H9 (cell line): ENCODE measurements at regions not wholly inside any gene's neighbourhood (a gene's known extent, or its start where the extent isn't known, plus 50 kb on each side); places are given as distances from the start of the nearest gene placed in this dataset.

ENCODE experiments used
- DNase-seq: peaks from one replicate; pipeline ENCODE4 v3.0.0-alpha.2; 2017
- H2AFZ ChIP-seq: one replicate; pipeline ENCODE4 v1.6.1; 2013; ENCODE audit warnings: mild to moderate bottlenecking, low read length, control low read depth, moderate library complexity
- H2AK5ac ChIP-seq: 2 replicates; pipeline ENCODE4 v1.6.1; 2013; ENCODE audit warnings: low read length, control low read depth, mixed read lengths; ENCODE audit not compliant: insufficient read length
- H2BK120ac ChIP-seq: one replicate; pipeline ENCODE4 v1.6.1; 2013; ENCODE audit warnings: low read depth, mild to moderate bottlenecking, low read length, control low read depth, inconsistent platforms; ENCODE audit not compliant: poor library complexity, severe bottlenecking
- H2BK12ac ChIP-seq: 2 replicates; pipeline ENCODE4 v1.6.1; 2013; ENCODE audit warnings: low read length, control low read depth, mixed read lengths, low read depth; ENCODE audit not compliant: insufficient read length
- H2BK15ac ChIP-seq: 2 replicates; pipeline ENCODE4 v1.6.1; 2013; ENCODE audit warnings: low read depth, low read length, control low read depth
- H2BK20ac ChIP-seq: one replicate; pipeline ENCODE4 v1.6.1; 2013; ENCODE audit warnings: low read depth, mild to moderate bottlenecking, low read length, control low read depth, inconsistent platforms; ENCODE audit not compliant: poor library complexity, severe bottlenecking
- H2BK5ac ChIP-seq: 2 replicates; pipeline ENCODE4 v1.6.1; 2013; ENCODE audit warnings: low read length, control low read depth, mixed read lengths; ENCODE audit not compliant: insufficient read length
- H3K14ac ChIP-seq: 2 replicates; pipeline ENCODE4 v1.6.1; 2013; ENCODE audit warnings: low read length, control low read depth; ENCODE audit not compliant: insufficient read depth
- H3K18ac ChIP-seq: 2 replicates; pipeline ENCODE4 v1.6.1; 2013; ENCODE audit warnings: low read depth, mild to moderate bottlenecking, mixed read lengths, low read length, control low read depth; ENCODE audit not compliant: insufficient read length
- H3K23ac ChIP-seq: 2 replicates; pipeline ENCODE4 v1.6.1; 2013; ENCODE audit warnings: low read length, control low read depth, mixed read lengths, low read depth; ENCODE audit not compliant: insufficient read length
- H3K23me2 ChIP-seq: 2 replicates; pipeline ENCODE4 v1.6.1; 2013; ENCODE audit warnings: low read depth, mild to moderate bottlenecking, mixed read lengths, low read length, control low read depth; ENCODE audit not compliant: insufficient read length, poor library complexity, severe bottlenecking
- H3K27ac ChIP-seq: 2 replicates; pipeline ENCODE4 v1.5.1; 2013; ENCODE audit warnings: low read length, control low read depth, mixed read lengths, low read depth; ENCODE audit not compliant: insufficient read length
- H3K27me3 ChIP-seq: 2 replicates; pipeline ENCODE4 v1.6.1; 2013; ENCODE audit warnings: low read length, control low read depth, inconsistent platforms; ENCODE audit not compliant: insufficient read depth
- H3K4ac ChIP-seq: 2 replicates; pipeline ENCODE4 v1.6.1; 2013; ENCODE audit warnings: low read depth, mild to moderate bottlenecking, control low read depth, inconsistent platforms, low read length, moderate library complexity
- H3K4me1 ChIP-seq: 2 replicates; pipeline ENCODE4 v1.6.1; 2013; ENCODE audit warnings: low read length, control low read depth, inconsistent platforms; ENCODE audit not compliant: insufficient read depth
- H3K4me2 ChIP-seq: 2 replicates; pipeline ENCODE4 v1.6.1; 2013; ENCODE audit warnings: low read length, control low read depth, mixed read lengths; ENCODE audit not compliant: insufficient read length, insufficient read depth
- H3K56ac ChIP-seq: 2 replicates; pipeline ENCODE4 v1.6.1; 2013; ENCODE audit warnings: low read depth, mild to moderate bottlenecking, mixed read lengths, low read length, control low read depth; ENCODE audit not compliant: insufficient read length
- H3K79me1 ChIP-seq: 2 replicates; pipeline ENCODE4 v1.6.1; 2013; ENCODE audit warnings: low read depth, mild to moderate bottlenecking, moderate library complexity, low read length, control low read depth, inconsistent platforms; ENCODE audit not compliant: insufficient read depth, poor library complexity, severe bottlenecking
- H3K79me2 ChIP-seq: 2 replicates; pipeline ENCODE4 v1.6.1; 2013; ENCODE audit warnings: low read length, control low read depth, inconsistent platforms; ENCODE audit not compliant: insufficient read depth
- H3K9ac ChIP-seq: 2 replicates; pipeline ENCODE4 v1.6.1; 2013; ENCODE audit warnings: low read length, control low read depth, mixed read lengths; ENCODE audit not compliant: insufficient read length; ENCODE audit errors: extremely low read depth
- H3K9me3 ChIP-seq: one replicate; pipeline ENCODE4 v1.6.1; 2013; ENCODE audit warnings: low read depth, low read length, inconsistent platforms; ENCODE audit not compliant: control insufficient read depth
- H3T11ph ChIP-seq: one replicate; pipeline ENCODE4 v1.6.1; 2013; ENCODE audit warnings: mild to moderate bottlenecking, low read length, control low read depth, inconsistent platforms
- H4K20me1 ChIP-seq: one replicate; pipeline ENCODE4 v1.6.1; 2013; ENCODE audit not compliant: control insufficient read depth, insufficient read length, insufficient read depth
- H4K5ac ChIP-seq: 2 replicates; pipeline ENCODE4 v1.6.1; 2013; ENCODE audit warnings: low read depth, mild to moderate bottlenecking, mixed read lengths, low read length, control low read depth; ENCODE audit not compliant: insufficient read length
- H4K8ac ChIP-seq: replicated peaks from 2 replicates; pipeline ENCODE4 v1.6.1; 2013; ENCODE audit warnings: low read length, control low read depth, mixed read lengths, low read depth; ENCODE audit not compliant: insufficient read length
- H4K91ac ChIP-seq: 2 replicates; pipeline ENCODE4 v1.6.1; 2013; ENCODE audit warnings: low read depth, mild to moderate bottlenecking, moderate library complexity, mixed read lengths, low read length, control low read depth; ENCODE audit not compliant: insufficient read length
- H3K27ac Mint-ChIP-seq, 3 experiments: 2 replicates in 2 of 3; 3 replicates in 1 of 3; pipeline ENCODE4 v1.8.0; 2020 to 2021; ENCODE audit warnings: mixed read lengths in 3 of 3, mild to moderate bottlenecking in 1 of 3, moderate library complexity in 1 of 3
- H3K27me3 Mint-ChIP-seq: 2 replicates; pipeline ENCODE4 v1.8.0; 2021; ENCODE audit warnings: low read depth, mild to moderate bottlenecking, moderate library complexity, mixed read lengths
- H3K36me3 Mint-ChIP-seq, 3 experiments: 2 replicates in 2 of 3; 3 replicates in 1 of 3; pipeline ENCODE4 v1.8.0; 2020 to 2021; ENCODE audit warnings: low read depth in 3 of 3, mixed read lengths in 3 of 3; ENCODE audit not compliant: insufficient read depth in 1 of 3
- H3K4me1 Mint-ChIP-seq, 2 experiments: 2 replicates each; pipeline ENCODE4 v1.8.0; 2020; ENCODE audit warnings: mixed read lengths in 2 of 2
- H3K4me3 Mint-ChIP-seq, 2 experiments: 2 replicates in 1 of 2; 3 replicates in 1 of 2; pipeline ENCODE4 v1.8.0; 2020 to 2021; ENCODE audit warnings: mild to moderate bottlenecking in 2 of 2, mixed read lengths in 2 of 2, moderate library complexity in 1 of 2
- H3K9me3 Mint-ChIP-seq, 2 experiments: 2 replicates in 1 of 2; 3 replicates in 1 of 2; pipeline ENCODE4 v1.8.0; 2020; ENCODE audit warnings: mild to moderate bottlenecking in 2 of 2, mixed read lengths in 2 of 2, moderate library complexity in 1 of 2
- CTCF ChIP-seq: fragments of 200-600 bp; sonication (generic); conservative IDR thresholded peaks from 3 replicates; pipeline ENCODE4 v1.8.0; 2021; ENCODE audit warnings: antibody characterized with exemption, mild to moderate bottlenecking
- WGBS: extraction: QIAGEN DNeasy Blood & Tissue Kit; methylation state at CpG from one replicate; pipeline ENCODE4 v1.1.7; 2013; ENCODE audit warnings: missing lambda C conversion rate, low lambda C conversion rate, mixed read lengths; ENCODE audit not compliant: insufficient read length; ENCODE audit errors: extremely low coverage; 5-methylcytosine and 5-hydroxymethylcytosine counted together

GRCh38 chr14:66249544-66249943 lies 236.6 kb upstream of the CCDC196 start:
- H2BK12ac ChIP-seq, result no peak overlapping the region
- H3K9ac ChIP-seq, result no peak overlapping the region
- H3K23ac ChIP-seq, result no peak overlapping the region
- no peak overlapping the region for H3K56ac ChIP-seq
- H3K18ac ChIP-seq, result no peak overlapping the region
- H3K27me3 ChIP-seq, result no peaks in the 10 kb centered on the region
- H4K5ac ChIP-seq, result no peak overlapping the region
- H3K4me3 Mint-ChIP-seq, result no peak overlapping the region
- no peak overlapping the region for H3T11ph ChIP-seq
- H2BK15ac ChIP-seq, result no peak overlapping the region
- no peak overlapping the region for H2AK5ac ChIP-seq
- H3K27ac Mint-ChIP-seq, result no peak overlapping the region
- H2BK20ac ChIP-seq, result no peak overlapping the region
- no peak overlapping the region for H2AFZ ChIP-seq
- H3K36me3 Mint-ChIP-seq, result no peaks in the 10 kb centered on the region
- no peak overlapping the region for H2BK5ac ChIP-seq
- no peak overlapping the region for H3K14ac ChIP-seq
- H4K91ac ChIP-seq, result no peak overlapping the region
- peaks cover 4% of the 10 kb centered on the region; the same call in 1 of the 2 replicates for H3K4me1 ChIP-seq
- H3K79me1 ChIP-seq, result no peaks in the 10 kb centered on the region
- peaks cover 16 to 17% of the 10 kb centered on the region in 2 experiments for H3K4me1 Mint-ChIP-seq
- no peaks in the 10 kb centered on the region for H3K79me2 ChIP-seq
- no peak for TF ChIP-seq CTCF
- WGBS, result no CpG with 5 or more reads among the region's 3 CpGs
- DNase-seq, result no peak
- H3K4me2 ChIP-seq, result no peak overlapping the region
- no peaks in the 10 kb centered on the region for H3K23me2 ChIP-seq
- H4K20me1 ChIP-seq, result no peaks in the 10 kb centered on the region
- no peak overlapping the region for H3K4ac ChIP-seq
- no peak overlapping the region for H4K8ac ChIP-seq
- no peaks in the 10 kb centered on the region for H3K9me3 Mint-ChIP-seq
- H3K9me3 ChIP-seq, result no peaks in the 10 kb centered on the region
- H3K27me3 Mint-ChIP-seq, result no peaks in the 10 kb centered on the region
- H3K27ac ChIP-seq, result no peak overlapping the region
- no peak overlapping the region for H2BK120ac ChIP-seq
